ENCODE measurements at regions not wholly inside any gene's neighbourhood (a gene's known extent, or its start where the extent isn't known, plus 50 kb on each side); places are given as distances from the start of the nearest gene placed in this dataset.

- H3K9me3 ChIP-seq (ENCODE audit: insufficient read depth, low read depth, low read length): no peaks in the 10 kb centered on the region
- H3K27ac ChIP-seq (ENCODE audit: low read depth, low read length): no peak overlapping the region
- no peak overlapping the region for H3K18ac ChIP-seq (ENCODE audit: low read length)
- no peak overlapping the region for H4K91ac ChIP-seq (ENCODE audit: low read depth, low read length)
- H2BK12ac ChIP-seq (ENCODE audit: low read length): no peak overlapping the region
- no peak overlapping the region for H3K14ac ChIP-seq (ENCODE audit: low read length)
- no peak overlapping the region for H3K23ac ChIP-seq (ENCODE audit: low read length)
- no peak overlapping the region for H3K4me3 ChIP-seq (ENCODE audit: low read depth, low read length)
- H4K12ac ChIP-seq (ENCODE audit: low read depth, low read length): no peak overlapping the region
- no peak overlapping the region for H2BK120ac ChIP-seq (ENCODE audit: insufficient read depth, low read length, poor library complexity)
- no peaks in the 10 kb centered on the region for H3K36me3 ChIP-seq (ENCODE audit: control insufficient read depth in 1 of 2, insufficient read depth in 2 of 2, low read length in 2 of 2)
- H3K79me1 ChIP-seq (ENCODE audit: low read length): no peaks in the 10 kb centered on the region
- no peaks in the 10 kb centered on the region for H3K79me2 ChIP-seq (ENCODE audit: control insufficient read depth, insufficient read depth, low read length, poor library complexity)
- WGBS (ENCODE audit: extremely low coverage, insufficient coverage, insufficient read length): no CpG with 5 or more reads among the region's 2 CpGs
- no peak overlapping the region for H3K9ac ChIP-seq (ENCODE audit: low read length)
- peaks cover 0 to 2% of the 10 kb centered on the region in 2 experiments for H3K4me1 ChIP-seq (ENCODE audit: control insufficient read depth in 1 of 2, insufficient read depth in 2 of 2, low read length in 2 of 2)
- no peak overlapping the region for H2BK5ac ChIP-seq (ENCODE audit: low read depth, low read length, poor library complexity)
- H3K4me2 ChIP-seq (ENCODE audit: low read length): no peak overlapping the region
- H2AFZ ChIP-seq (ENCODE audit: insufficient read depth, low read length, poor library complexity): no peak overlapping the region
- no peaks in the 10 kb centered on the region for H3K27me3 ChIP-seq (ENCODE audit: insufficient read depth, low read length)
- DNase-seq: no peak
- H3K4ac ChIP-seq (ENCODE audit: low read depth, low read length): no peak overlapping the region
- no peak overlapping the region for H2AK5ac ChIP-seq (ENCODE audit: low read length)
- H4K8ac ChIP-seq (ENCODE audit: low read depth, low read length): no peak overlapping the region
Observed at GRCh38 chr10:33618196-33618595, 283.7 kb upstream of the NRP1 start.

- no peak overlapping the region for H2BK120ac ChIP-seq (ENCODE audit: insufficient read depth, low read length, poor library complexity)
- H3K4ac ChIP-seq (ENCODE audit: low read depth, low read length): no peak overlapping the region
- H2BK5ac ChIP-seq (ENCODE audit: low read depth, low read length, poor library complexity): no peak overlapping the region
- no peak overlapping the region for H3K18ac ChIP-seq (ENCODE audit: low read length)
- no peaks in the 10 kb centered on the region for H3K9me3 ChIP-seq (ENCODE audit: insufficient read depth, low read depth, low read length)
- H3K27ac ChIP-seq (ENCODE audit: low read depth, low read length): no peak overlapping the region
- no peak overlapping the region for H2AK5ac ChIP-seq (ENCODE audit: low read length)
- no peak overlapping the region for H3K9ac ChIP-seq (ENCODE audit: low read length)
- H3K4me3 ChIP-seq (ENCODE audit: low read depth, low read length): no peak overlapping the region
- H3K4me2 ChIP-seq (ENCODE audit: low read length): no peak overlapping the region
- H3K4me1 ChIP-seq (ENCODE audit: control insufficient read depth in 1 of 2, insufficient read depth in 2 of 2, low read length in 2 of 2): peaks cover 0 to 2% of the 10 kb centered on the region in 2 experiments
- no peak overlapping the region for H4K12ac ChIP-seq (ENCODE audit: low read depth, low read length)
- no peak overlapping the region for H3K23ac ChIP-seq (ENCODE audit: low read length)
- no peak overlapping the region for H3K14ac ChIP-seq (ENCODE audit: low read length)
- no CpG with 5 or more reads among the region's 8 CpGs for WGBS (ENCODE audit: extremely low coverage, insufficient coverage, insufficient read length)
- H3K36me3 ChIP-seq (ENCODE audit: control insufficient read depth in 1 of 2, insufficient read depth in 2 of 2, low read length in 2 of 2): no peaks in the 10 kb centered on the region
- H3K79me2 ChIP-seq (ENCODE audit: control insufficient read depth, insufficient read depth, low read length, poor library complexity): no peaks in the 10 kb centered on the region
- no peaks in the 10 kb centered on the region for H3K79me1 ChIP-seq (ENCODE audit: low read length)
- H4K8ac ChIP-seq (ENCODE audit: low read depth, low read length): no peak overlapping the region
- H2BK12ac ChIP-seq (ENCODE audit: low read length): no peak overlapping the region
- no peak for DNase-seq
- no peak overlapping the region for H2AFZ ChIP-seq (ENCODE audit: insufficient read depth, low read length, poor library complexity)
- no peak overlapping the region for H4K91ac ChIP-seq (ENCODE audit: low read depth, low read length)
- H3K27me3 ChIP-seq (ENCODE audit: insufficient read depth, low read length): no peaks in the 10 kb centered on the region
Observed at GRCh38 chr10:33617381-33618080, 283.1 kb upstream of the NRP1 start.

- Histone ChIP-seq H3K23ac (ENCODE audit: low read length) (no peak overlapping the region), H3K36me3 (ENCODE audit: control insufficient read depth in 1 of 2, insufficient read depth in 2 of 2, low read length in 2 of 2) (no peaks in the 10 kb centered on the region), H3K79me1 (ENCODE audit: low read length) (no peaks in the 10 kb centered on the region), H3K9ac (ENCODE audit: low read length) (no peak overlapping the region), H3K4ac (ENCODE audit: low read depth, low read length) (no peak overlapping the region), H3K9me3 (ENCODE audit: insufficient read depth, low read depth, low read length) (no peaks in the 10 kb centered on the region), H3K79me2 (ENCODE audit: control insufficient read depth, insufficient read depth, low read length, poor library complexity) (no peaks in the 10 kb centered on the region), H2AFZ (ENCODE audit: insufficient read depth, low read length, poor library complexity) (no peak overlapping the region), H3K14ac (ENCODE audit: low read length) (no peak overlapping the region), H3K4me1 (ENCODE audit: control insufficient read depth in 1 of 2, insufficient read depth in 2 of 2, low read length in 2 of 2) (peaks cover 0 to 2% of the 10 kb centered on the region in 2 experiments), H4K12ac (ENCODE audit: low read depth, low read length) (no peak overlapping the region), H3K27me3 (ENCODE audit: insufficient read depth, low read length) (no peaks in the 10 kb centered on the region), H3K4me2 (ENCODE audit: low read length) (no peak overlapping the region), H4K91ac (ENCODE audit: low read depth, low read length) (no peak overlapping the region), H3K27ac (ENCODE audit: low read depth, low read length) (no peak overlapping the region), H3K4me3 (ENCODE audit: low read depth, low read length) (no peak overlapping the region), H2BK120ac (ENCODE audit: insufficient read depth, low read length, poor library complexity) (no peak overlapping the region), H2AK5ac (ENCODE audit: low read length) (no peak overlapping the region), H3K18ac (ENCODE audit: low read length) (no peak overlapping the region), H2BK5ac (ENCODE audit: low read depth, low read length, poor library complexity) (no peak overlapping the region), H4K8ac (ENCODE audit: low read depth, low read length) (no peak overlapping the region), H2BK12ac (ENCODE audit: low read length) (no peak overlapping the region)
- WGBS (ENCODE audit: extremely low coverage, insufficient coverage, insufficient read length): no CpG with 5 or more reads among the region's 1 CpG
- DNase-seq: peak in 1 of 2 donors; percentile 18
Observed at GRCh38 chr10:33616956-33617355, 282.5 kb upstream of the NRP1 start.

- H3K14ac ChIP-seq (ENCODE audit: low read length): no peak overlapping the region
- H3K4me2 ChIP-seq (ENCODE audit: low read length): no peak overlapping the region
- H3K9ac ChIP-seq (ENCODE audit: low read length): no peak overlapping the region
- peak; percentile 44 to 85 for DNase-seq
- no peak overlapping the region for H3K23ac ChIP-seq (ENCODE audit: low read length)
- H3K36me3 ChIP-seq (ENCODE audit: control insufficient read depth in 1 of 2, insufficient read depth in 2 of 2, low read length in 2 of 2): no peaks in the 10 kb centered on the region
- H2AFZ ChIP-seq (ENCODE audit: insufficient read depth, low read length, poor library complexity): no peak overlapping the region
- no peak overlapping the region for H3K27ac ChIP-seq (ENCODE audit: low read depth, low read length)
- no peaks in the 10 kb centered on the region for H3K9me3 ChIP-seq (ENCODE audit: insufficient read depth, low read depth, low read length)
- no peak overlapping the region for H4K91ac ChIP-seq (ENCODE audit: low read depth, low read length)
- H3K4ac ChIP-seq (ENCODE audit: low read depth, low read length): no peak overlapping the region
- no peaks in the 10 kb centered on the region for H3K79me1 ChIP-seq (ENCODE audit: low read length)
- H3K4me3 ChIP-seq (ENCODE audit: low read depth, low read length): no peak overlapping the region
- H3K4me1 ChIP-seq (ENCODE audit: control insufficient read depth in 1 of 2, insufficient read depth in 2 of 2, low read length in 2 of 2): no peaks in the 10 kb centered on the region
- no peak overlapping the region for H2BK12ac ChIP-seq (ENCODE audit: low read length)
- no peak overlapping the region for H3K18ac ChIP-seq (ENCODE audit: low read length)
- no peak overlapping the region for H2AK5ac ChIP-seq (ENCODE audit: low read length)
- no peak overlapping the region for H4K8ac ChIP-seq (ENCODE audit: low read depth, low read length)
- no peak overlapping the region for H2BK120ac ChIP-seq (ENCODE audit: insufficient read depth, low read length, poor library complexity)
- WGBS (ENCODE audit: extremely low coverage, insufficient coverage, insufficient read length): no CpG with 5 or more reads among the region's 3 CpGs
- H2BK5ac ChIP-seq (ENCODE audit: low read depth, low read length, poor library complexity): no peak overlapping the region
- no peaks in the 10 kb centered on the region for H3K27me3 ChIP-seq (ENCODE audit: insufficient read depth, low read length)
- H4K12ac ChIP-seq (ENCODE audit: low read depth, low read length): no peak overlapping the region
- H3K79me2 ChIP-seq (ENCODE audit: control insufficient read depth, insufficient read depth, low read length, poor library complexity): no peaks in the 10 kb centered on the region
Observed at GRCh38 chr10:33612551-33612950, 278.1 kb upstream of the NRP1 start.

Data from trophoblast cell (in vitro differentiated cells and primary cell).